GM12872 (cell line): ENCODE measurements at regions not wholly inside any gene's neighbourhood (a gene's known extent, or its start where the extent isn't known, plus 50 kb on each side); places are given as distances from the start of the nearest gene placed in this dataset.
A peak's percentile ranks its signal among the peaks of the same experiment; 100 is the strongest.

Experiments
- TF ChIP-seq, protein P1 (sequence below): IDR thresholded peaks from 3 replicates; pipeline ENCODE4 v1.5.1; 2011; ENCODE audit warnings: low read depth, mild to moderate bottlenecking, low read length, moderate library complexity; ENCODE audit not compliant: insufficient read depth

DNA sequence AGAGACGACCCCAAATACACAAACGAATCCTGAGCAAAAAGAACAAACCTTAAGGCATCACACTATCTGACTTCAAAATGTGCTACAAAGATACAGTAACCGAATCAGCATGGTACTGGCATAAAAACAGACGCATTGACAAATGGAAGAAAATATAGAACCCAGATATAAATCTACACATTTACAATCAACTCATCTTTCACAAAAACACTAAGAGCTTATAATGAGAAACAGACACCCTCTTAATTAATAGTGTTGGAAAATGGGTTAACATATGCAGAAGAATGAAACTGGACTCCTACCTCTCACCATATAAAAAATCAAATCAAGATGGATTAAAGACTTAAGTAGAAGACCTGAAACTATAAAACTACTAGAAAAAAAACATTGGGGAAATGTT lies 130.3 kb upstream of the DCBLD2 start:
- TF ChIP-seq, protein P1, sequence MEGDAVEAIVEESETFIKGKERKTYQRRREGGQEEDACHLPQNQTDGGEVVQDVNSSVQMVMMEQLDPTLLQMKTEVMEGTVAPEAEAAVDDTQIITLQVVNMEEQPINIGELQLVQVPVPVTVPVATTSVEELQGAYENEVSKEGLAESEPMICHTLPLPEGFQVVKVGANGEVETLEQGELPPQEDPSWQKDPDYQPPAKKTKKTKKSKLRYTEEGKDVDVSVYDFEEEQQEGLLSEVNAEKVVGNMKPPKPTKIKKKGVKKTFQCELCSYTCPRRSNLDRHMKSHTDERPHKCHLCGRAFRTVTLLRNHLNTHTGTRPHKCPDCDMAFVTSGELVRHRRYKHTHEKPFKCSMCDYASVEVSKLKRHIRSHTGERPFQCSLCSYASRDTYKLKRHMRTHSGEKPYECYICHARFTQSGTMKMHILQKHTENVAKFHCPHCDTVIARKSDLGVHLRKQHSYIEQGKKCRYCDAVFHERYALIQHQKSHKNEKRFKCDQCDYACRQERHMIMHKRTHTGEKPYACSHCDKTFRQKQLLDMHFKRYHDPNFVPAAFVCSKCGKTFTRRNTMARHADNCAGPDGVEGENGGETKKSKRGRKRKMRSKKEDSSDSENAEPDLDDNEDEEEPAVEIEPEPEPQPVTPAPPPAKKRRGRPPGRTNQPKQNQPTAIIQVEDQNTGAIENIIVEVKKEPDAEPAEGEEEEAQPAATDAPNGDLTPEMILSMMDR: no peak

GRCh38 chr3:99023590-99024192 lies 122.2 kb upstream of the DCBLD2 start:
- TF ChIP-seq, protein P1: peak; percentile 60

DNA sequence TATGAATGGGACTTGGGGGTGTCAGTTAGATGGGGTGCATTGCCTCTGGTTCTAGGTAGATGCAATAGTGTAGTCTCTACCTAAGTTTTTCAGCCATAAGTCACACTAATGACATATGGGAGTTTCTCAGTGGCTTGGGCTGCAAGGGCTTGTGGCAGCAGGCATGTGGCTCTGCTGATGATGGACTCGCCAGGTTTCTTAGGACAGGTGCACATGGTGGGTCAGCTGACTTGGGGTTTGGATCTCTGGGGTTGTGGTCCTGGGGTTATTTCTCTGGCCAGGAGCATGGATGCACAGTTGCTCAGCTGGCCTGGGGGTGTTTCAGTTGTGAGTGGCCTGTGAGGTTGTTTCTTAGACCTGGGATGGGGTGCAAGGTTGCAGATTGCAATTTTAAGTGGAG lies 120.0 kb upstream of the DCBLD2 start:
- TF ChIP-seq, protein P1: no peak

GRCh38 chr3:99016452-99016851 lies 115.0 kb upstream of the DCBLD2 start:
- TF ChIP-seq, protein P1: no peak

DNA sequence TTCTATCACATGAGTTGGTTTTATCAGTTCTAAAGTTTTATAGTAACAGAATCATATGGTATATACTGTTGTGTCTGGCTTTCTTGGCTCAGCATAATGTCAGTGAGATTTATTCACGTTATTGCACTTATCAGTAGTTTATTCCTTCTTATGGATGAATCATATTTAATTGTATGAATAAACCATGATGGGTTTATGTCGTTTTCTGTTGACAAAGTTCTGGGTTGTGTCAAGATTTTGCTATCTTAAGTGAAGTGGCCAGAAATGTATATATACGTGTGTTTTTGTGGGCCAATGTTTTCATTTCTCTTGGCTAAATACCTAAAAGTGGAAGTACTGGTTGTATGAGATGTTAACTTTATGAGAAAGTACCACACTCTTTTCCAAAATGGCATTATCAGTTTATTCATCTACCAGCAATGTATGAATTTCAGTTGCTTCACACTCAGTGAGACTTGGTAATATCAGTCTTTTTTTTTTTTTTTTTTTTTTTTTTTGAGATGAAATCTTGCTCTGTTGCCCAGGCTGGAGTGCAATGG lies 112.4 kb upstream of the DCBLD2 start:
- TF ChIP-seq, protein P1: no peak

- TF ChIP-seq, protein P1: no peak
Observed at GRCh38 chr3:99013077-99013476, 111.6 kb upstream of the DCBLD2 start.

- TF ChIP-seq, protein P1: no peak
Observed at GRCh38 chr3:99012051-99012450, 110.6 kb upstream of the DCBLD2 start.
